ENCODE measurements at regions not wholly inside any gene's neighbourhood (a gene's known extent, or its start where the extent isn't known, plus 50 kb on each side); places are given as distances from the start of the nearest gene placed in this dataset.

GRCh38 chr2:226304308-226304707 is 495.3 kb downstream of the IRS1 start (continued):
- TF ChIP-seq REST (IDR thresholded peaks at IDR 0.05; ENCODE audit: unreplicated experiment) (no peak), EZH2 (IDR thresholded peaks at IDR 0.05; ENCODE audit: low read depth, unreplicated experiment) (no peak), POLR2AphosphoS5 (IDR thresholded peaks at IDR 0.05; ENCODE audit: low read depth) (no peak), ZNF114 (CRISPR knock-in tag; IDR thresholded peaks at IDR 0.05) (no peak), NANOG (IDR thresholded peaks at IDR 0.05; ENCODE audit: borderline replicate concordance) (no peak), EZH2phosphoT487 (IDR thresholded peaks at IDR 0.05; ENCODE audit: unreplicated experiment) (no peak), CREB1 (CRISPR knock-in tag; IDR thresholded peaks at IDR 0.05; ENCODE audit: low read depth) (no peak)

GRCh38 chr2:226303707-226304106 is 495.9 kb downstream of the IRS1 start:
- Mint-ChIP-seq H3K27me3 (ENCODE audit: insufficient read depth, low read depth, poor library complexity) (no peaks in the 10 kb centered on the region), H3K36me3 (ENCODE audit: low read depth) (no peaks in the 10 kb centered on the region), H3K27ac (no peak overlapping the region), H3K9me3 (no peaks in the 10 kb centered on the region), H3K4me3 (no peak overlapping the region), H3K4me1 (no peaks in the 10 kb centered on the region)
- no peaks in the 10 kb centered on the region for H3K36me3 ChIP-seq (ENCODE audit: insufficient read depth)
- ATAC-seq (no peak), DNase-seq (ENCODE audit: low spot score) (no peak)
- no peaks in the 10 kb centered on the region for H3K79me2 ChIP-seq (replicated peaks; ENCODE audit: insufficient read depth)
- no peak overlapping the region for H3K27ac ChIP-seq (ENCODE audit: low read depth)
- no peaks in the 10 kb centered on the region for H3K27me3 ChIP-seq (ENCODE audit: insufficient read depth)
- H4K20me1 ChIP-seq (replicated peaks; ENCODE audit: insufficient read depth), result no peaks in the 10 kb centered on the region
- H3K4me2 ChIP-seq, result no peak overlapping the region
- H3F3A ChIP-seq (replicated peaks; ENCODE audit: low read depth), result no peaks in the 10 kb centered on the region
- no peaks in the 10 kb centered on the region for H3K9me2 ChIP-seq (ENCODE audit: insufficient read depth)
- H2AFZ ChIP-seq, result no peak overlapping the region
- no peaks in the 10 kb centered on the region for H3K4me1 ChIP-seq (ENCODE audit: insufficient read depth)
- no peak overlapping the region for H3K4me3 ChIP-seq
- TF ChIP-seq EZH2phosphoT487 (IDR thresholded peaks at IDR 0.05; ENCODE audit: unreplicated experiment), result no peak
- no peak for TF ChIP-seq EZH2 (IDR thresholded peaks at IDR 0.05; ENCODE audit: low read depth, unreplicated experiment)
- no peak for TF ChIP-seq POLR2AphosphoS5 (IDR thresholded peaks at IDR 0.05; ENCODE audit: low read depth)
- TF ChIP-seq, protein P1, sequence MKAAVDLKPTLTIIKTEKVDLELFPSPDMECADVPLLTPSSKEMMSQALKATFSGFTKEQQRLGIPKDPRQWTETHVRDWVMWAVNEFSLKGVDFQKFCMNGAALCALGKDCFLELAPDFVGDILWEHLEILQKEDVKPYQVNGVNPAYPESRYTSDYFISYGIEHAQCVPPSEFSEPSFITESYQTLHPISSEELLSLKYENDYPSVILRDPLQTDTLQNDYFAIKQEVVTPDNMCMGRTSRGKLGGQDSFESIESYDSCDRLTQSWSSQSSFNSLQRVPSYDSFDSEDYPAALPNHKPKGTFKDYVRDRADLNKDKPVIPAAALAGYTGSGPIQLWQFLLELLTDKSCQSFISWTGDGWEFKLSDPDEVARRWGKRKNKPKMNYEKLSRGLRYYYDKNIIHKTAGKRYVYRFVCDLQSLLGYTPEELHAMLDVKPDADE (IDR thresholded peaks at IDR 0.05), result no peak
- no peak for TF ChIP-seq ZNF114 (CRISPR knock-in tag; IDR thresholded peaks at IDR 0.05)
- no peak for TF ChIP-seq STAT1 (IDR thresholded peaks at IDR 0.05; ENCODE audit: unreplicated experiment)
- TF ChIP-seq JUNB (IDR thresholded peaks at IDR 0.05; ENCODE audit: unreplicated experiment), result no peak
- TF ChIP-seq REST (IDR thresholded peaks at IDR 0.05; ENCODE audit: unreplicated experiment), result no peak
- TF ChIP-seq, protein P2, sequence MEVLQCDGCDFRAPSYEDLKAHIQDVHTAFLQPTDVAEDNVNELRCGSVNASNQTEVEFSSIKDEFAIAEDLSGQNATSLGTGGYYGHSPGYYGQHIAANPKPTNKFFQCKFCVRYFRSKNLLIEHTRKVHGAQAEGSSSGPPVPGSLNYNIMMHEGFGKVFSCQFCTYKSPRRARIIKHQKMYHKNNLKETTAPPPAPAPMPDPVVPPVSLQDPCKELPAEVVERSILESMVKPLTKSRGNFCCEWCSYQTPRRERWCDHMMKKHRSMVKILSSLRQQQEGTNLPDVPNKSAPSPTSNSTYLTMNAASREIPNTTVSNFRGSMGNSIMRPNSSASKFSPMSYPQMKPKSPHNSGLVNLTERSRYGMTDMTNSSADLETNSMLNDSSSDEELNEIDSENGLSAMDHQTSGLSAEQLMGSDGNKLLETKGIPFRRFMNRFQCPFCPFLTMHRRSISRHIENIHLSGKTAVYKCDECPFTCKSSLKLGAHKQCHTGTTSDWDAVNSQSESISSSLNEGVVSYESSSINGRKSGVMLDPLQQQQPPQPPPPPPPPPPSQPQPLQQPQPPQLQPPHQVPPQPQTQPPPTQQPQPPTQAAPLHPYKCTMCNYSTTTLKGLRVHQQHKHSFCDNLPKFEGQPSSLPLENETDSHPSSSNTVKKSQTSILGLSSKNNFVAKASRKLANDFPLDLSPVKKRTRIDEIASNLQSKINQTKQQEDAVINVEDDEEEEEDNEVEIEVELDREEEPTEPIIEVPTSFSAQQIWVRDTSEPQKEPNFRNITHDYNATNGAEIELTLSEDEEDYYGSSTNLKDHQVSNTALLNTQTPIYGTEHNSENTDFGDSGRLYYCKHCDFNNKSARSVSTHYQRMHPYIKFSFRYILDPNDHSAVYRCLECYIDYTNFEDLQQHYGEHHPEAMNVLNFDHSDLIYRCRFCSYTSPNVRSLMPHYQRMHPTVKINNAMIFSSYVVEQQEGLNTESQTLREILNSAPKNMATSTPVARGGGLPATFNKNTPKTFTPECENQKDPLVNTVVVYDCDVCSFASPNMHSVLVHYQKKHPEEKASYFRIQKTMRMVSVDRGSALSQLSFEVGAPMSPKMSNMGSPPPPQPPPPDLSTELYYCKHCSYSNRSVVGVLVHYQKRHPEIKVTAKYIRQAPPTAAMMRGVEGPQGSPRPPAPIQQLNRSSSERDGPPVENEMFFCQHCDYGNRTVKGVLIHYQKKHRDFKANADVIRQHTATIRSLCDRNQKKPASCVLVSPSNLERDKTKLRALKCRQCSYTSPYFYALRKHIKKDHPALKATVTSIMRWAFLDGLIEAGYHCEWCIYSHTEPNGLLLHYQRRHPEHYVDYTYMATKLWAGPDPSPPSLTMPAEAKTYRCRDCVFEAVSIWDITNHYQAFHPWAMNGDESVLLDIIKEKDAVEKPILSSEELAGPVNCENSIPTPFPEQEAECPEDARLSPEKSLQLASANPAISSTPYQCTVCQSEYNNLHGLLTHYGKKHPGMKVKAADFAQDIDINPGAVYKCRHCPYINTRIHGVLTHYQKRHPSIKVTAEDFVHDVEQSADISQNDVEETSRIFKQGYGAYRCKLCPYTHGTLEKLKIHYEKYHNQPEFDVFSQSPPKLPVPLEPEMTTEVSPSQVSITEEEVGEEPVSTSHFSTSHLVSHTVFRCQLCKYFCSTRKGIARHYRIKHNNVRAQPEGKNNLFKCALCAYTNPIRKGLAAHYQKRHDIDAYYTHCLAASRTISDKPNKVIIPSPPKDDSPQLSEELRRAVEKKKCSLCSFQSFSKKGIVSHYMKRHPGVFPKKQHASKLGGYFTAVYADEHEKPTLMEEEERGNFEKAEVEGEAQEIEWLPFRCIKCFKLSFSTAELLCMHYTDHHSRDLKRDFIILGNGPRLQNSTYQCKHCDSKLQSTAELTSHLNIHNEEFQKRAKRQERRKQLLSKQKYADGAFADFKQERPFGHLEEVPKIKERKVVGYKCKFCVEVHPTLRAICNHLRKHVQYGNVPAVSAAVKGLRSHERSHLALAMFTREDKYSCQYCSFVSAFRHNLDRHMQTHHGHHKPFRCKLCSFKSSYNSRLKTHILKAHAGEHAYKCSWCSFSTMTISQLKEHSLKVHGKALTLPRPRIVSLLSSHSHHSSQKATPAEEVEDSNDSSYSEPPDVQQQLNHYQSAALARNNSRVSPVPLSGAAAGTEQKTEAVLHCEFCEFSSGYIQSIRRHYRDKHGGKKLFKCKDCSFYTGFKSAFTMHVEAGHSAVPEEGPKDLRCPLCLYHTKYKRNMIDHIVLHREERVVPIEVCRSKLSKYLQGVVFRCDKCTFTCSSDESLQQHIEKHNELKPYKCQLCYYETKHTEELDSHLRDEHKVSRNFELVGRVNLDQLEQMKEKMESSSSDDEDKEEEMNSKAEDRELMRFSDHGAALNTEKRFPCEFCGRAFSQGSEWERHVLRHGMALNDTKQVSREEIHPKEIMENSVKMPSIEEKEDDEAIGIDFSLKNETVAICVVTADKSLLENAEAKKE (CRISPR knock-in tag; IDR thresholded peaks at IDR 0.05), result no peak
